ENCODE measurements at regions not wholly inside any gene's neighbourhood (a gene's known extent, or its start where the extent isn't known, plus 50 kb on each side); places are given as distances from the start of the nearest gene placed in this dataset.
"Not testable (repeated sequence)": the region's sequence is repeated elsewhere in the genome, so short reads cannot be mapped to it uniquely, and the experiment has no call there.

DNA sequence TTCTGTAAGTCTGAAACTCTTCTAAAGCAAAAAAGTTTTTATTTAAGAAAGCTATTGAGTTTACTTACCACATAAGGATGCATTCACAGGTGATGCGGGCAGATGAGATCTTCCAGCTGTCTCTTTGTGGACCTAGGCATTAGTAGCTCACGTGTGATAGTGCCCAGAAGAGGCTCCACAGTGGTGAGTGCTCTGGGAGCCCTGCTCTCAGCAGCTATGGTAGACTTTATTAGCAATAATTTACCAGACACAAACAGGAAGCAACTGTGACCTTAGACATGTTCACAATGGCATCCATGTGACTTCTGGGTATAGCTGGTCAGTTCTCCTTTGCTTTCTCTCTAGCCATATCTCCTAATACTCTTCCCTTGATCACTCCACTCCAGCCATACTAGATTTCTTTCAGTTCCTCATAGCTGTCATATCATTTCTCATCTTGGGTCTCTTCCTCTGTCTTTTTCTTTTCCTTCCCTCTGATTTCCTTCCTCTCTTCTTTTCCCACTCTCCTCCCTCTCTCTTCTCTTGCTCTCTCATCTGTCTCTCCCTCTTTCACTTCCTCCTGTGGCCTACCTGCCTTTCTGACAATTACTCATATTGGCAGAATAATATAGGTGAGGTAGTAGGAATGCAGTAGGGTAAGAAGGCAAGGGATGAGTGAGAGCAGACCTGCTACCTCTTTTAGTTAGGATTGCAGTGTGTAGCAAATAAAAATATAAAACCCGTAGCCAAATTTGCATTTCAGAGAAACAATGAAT, 75.2 kb upstream of the SCAF11 start:
- WGBS (ENCODE audit: low lambda C conversion rate), result 37% methylated on average over 3 of the region's 3 CpGs
- H3K9me3 ChIP-seq, result 0 out of 2 replicates have a peak, but pooled peaks cover 4% of the 10 kb centered on the region
- H4K20me1 ChIP-seq (ENCODE audit: insufficient read depth), result no peaks in the 10 kb centered on the region
- no peaks in the 10 kb centered on the region for H3K4me1 ChIP-seq (ENCODE audit: control insufficient read depth in 1 of 2, insufficient read depth in 2 of 2, low read depth in 1 of 2, low read length in 1 of 2)
- no peak overlapping the region for H2AFZ ChIP-seq (ENCODE audit: low read depth)
- H3K9ac ChIP-seq, result no peak overlapping the region
- H3K36me3 ChIP-seq (replicated peaks in 1 of 2; ENCODE audit: control insufficient read depth in 1 of 2, insufficient read depth in 2 of 2, low read length in 1 of 2), result no peaks in the 10 kb centered on the region
- no peaks in the 10 kb centered on the region for H3F3A ChIP-seq (replicated peaks; ENCODE audit: insufficient read depth)
- no peak overlapping the region for H3K4me3 ChIP-seq (ENCODE audit: low read depth in 2 of 2, low read length in 1 of 2)
- H3K4me2 ChIP-seq, result no peak overlapping the region
- no peak overlapping the region for H3K27ac ChIP-seq (ENCODE audit: low read depth in 2 of 2, low read length in 1 of 2)
- H3K9me2 ChIP-seq, result no peaks in the 10 kb centered on the region
- CTCF ChIA-PET, result interaction anchor here (0.5 kb wide), 1 partner anchor 543 kb away, joined by 3 read pairs; no protein-coding TSS in a partner anchor
- H3K79me2 ChIP-seq (ENCODE audit: insufficient read depth), result no peaks in the 10 kb centered on the region
- POLR2A ChIA-PET, result no interaction called here
- DNase-seq, result no peak
- no peak for TF ChIP-seq GATA2 (CRISPR knock-in tag; IDR thresholded peaks at IDR 0.05)
- no peaks in the 10 kb centered on the region; the same call in 1 of the 2 replicates for H3K27me3 ChIP-seq (ENCODE audit: insufficient read depth)

DNA sequence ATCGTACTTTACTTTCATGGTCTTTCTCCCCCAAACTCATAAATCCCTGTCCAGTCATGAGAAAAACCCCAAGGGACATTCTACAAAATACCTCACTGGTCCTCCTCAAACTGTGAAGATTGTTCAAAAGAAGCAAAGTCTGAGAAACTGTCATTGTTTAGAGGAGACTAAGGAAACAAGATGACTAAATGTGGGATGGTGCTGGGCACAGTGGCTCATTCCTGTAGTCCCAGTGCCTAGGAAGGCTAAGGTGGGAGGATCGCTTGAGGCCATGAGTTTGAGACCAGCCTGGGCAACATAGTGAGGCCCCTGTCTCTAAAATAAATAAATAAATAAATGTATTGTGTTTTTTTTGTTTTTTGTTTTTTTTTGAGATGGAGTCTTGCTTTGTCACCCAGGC, 74.2 kb upstream of the SCAF11 start:
- CTCF ChIA-PET, result no interaction called here
- H3K9me2 ChIP-seq, result no peaks in the 10 kb centered on the region
- H3F3A ChIP-seq (replicated peaks; ENCODE audit: insufficient read depth), result no peaks in the 10 kb centered on the region
- no peaks in the 10 kb centered on the region; the same call in 1 of the 2 replicates for H3K27me3 ChIP-seq (ENCODE audit: insufficient read depth)
- no peaks in the 10 kb centered on the region for H4K20me1 ChIP-seq (ENCODE audit: insufficient read depth)
- no peak overlapping the region for H2AFZ ChIP-seq (ENCODE audit: low read depth)
- no peaks in the 10 kb centered on the region for H3K36me3 ChIP-seq (replicated peaks in 1 of 2; ENCODE audit: control insufficient read depth in 1 of 2, insufficient read depth in 2 of 2, low read length in 1 of 2)
- 25% methylated on average over 2 of the region's 2 CpGs for WGBS (ENCODE audit: low lambda C conversion rate)
- POLR2A ChIA-PET, result no interaction called here
- 0 out of 2 replicates have a peak, but pooled peaks cover 4% of the 10 kb centered on the region for H3K9me3 ChIP-seq
- TF ChIP-seq, protein P1, sequence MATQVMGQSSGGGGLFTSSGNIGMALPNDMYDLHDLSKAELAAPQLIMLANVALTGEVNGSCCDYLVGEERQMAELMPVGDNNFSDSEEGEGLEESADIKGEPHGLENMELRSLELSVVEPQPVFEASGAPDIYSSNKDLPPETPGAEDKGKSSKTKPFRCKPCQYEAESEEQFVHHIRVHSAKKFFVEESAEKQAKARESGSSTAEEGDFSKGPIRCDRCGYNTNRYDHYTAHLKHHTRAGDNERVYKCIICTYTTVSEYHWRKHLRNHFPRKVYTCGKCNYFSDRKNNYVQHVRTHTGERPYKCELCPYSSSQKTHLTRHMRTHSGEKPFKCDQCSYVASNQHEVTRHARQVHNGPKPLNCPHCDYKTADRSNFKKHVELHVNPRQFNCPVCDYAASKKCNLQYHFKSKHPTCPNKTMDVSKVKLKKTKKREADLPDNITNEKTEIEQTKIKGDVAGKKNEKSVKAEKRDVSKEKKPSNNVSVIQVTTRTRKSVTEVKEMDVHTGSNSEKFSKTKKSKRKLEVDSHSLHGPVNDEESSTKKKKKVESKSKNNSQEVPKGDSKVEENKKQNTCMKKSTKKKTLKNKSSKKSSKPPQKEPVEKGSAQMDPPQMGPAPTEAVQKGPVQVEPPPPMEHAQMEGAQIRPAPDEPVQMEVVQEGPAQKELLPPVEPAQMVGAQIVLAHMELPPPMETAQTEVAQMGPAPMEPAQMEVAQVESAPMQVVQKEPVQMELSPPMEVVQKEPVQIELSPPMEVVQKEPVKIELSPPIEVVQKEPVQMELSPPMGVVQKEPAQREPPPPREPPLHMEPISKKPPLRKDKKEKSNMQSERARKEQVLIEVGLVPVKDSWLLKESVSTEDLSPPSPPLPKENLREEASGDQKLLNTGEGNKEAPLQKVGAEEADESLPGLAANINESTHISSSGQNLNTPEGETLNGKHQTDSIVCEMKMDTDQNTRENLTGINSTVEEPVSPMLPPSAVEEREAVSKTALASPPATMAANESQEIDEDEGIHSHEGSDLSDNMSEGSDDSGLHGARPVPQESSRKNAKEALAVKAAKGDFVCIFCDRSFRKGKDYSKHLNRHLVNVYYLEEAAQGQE (IDR thresholded peaks at IDR 0.05; ENCODE audit: low read depth, low read length), result no peak
- H3K4me1 ChIP-seq (ENCODE audit: control insufficient read depth in 1 of 2, insufficient read depth in 2 of 2, low read depth in 1 of 2, low read length in 1 of 2), result no peaks in the 10 kb centered on the region
- H3K4me2 ChIP-seq, result no peak overlapping the region
- no peak overlapping the region for H3K9ac ChIP-seq
- no peaks in the 10 kb centered on the region for H3K79me2 ChIP-seq (ENCODE audit: insufficient read depth)
- H3K27ac ChIP-seq (ENCODE audit: low read depth in 2 of 2, low read length in 1 of 2), result no peak overlapping the region
- DNase-seq, result no peak
- no peak overlapping the region for H3K4me3 ChIP-seq (ENCODE audit: low read depth in 2 of 2, low read length in 1 of 2)

DNA sequence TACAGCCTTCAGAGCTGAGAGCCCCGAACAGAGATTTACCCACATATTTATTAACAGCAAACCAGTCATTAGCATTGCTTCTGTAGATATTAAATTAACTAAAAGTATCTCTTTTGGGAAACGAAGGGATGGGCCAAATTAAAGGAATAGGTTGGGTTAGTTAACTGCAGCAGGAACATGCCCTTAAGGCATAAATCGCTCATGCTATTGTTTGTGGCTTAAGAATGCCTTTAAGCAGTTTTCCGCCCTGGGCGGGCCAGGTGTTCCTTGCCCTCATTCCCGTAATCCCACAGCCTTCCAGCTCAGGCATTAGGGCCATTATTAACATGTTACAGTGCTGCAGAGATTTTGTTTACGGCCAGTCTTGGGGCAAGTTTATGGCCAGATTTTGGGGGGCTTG, 68.3 kb upstream of the SCAF11 start:
- WGBS (ENCODE audit: low lambda C conversion rate), result 31% methylated on average over 7 of the region's 7 CpGs
- H3K9me2 ChIP-seq; H3K79me2 ChIP-seq (ENCODE audit: insufficient read depth); H4K20me1 ChIP-seq (ENCODE audit: insufficient read depth); H3K27me3 ChIP-seq (ENCODE audit: insufficient read depth); H2AFZ ChIP-seq (ENCODE audit: low read depth); POLR2A ChIA-PET; H3K4me1 ChIP-seq (ENCODE audit: control insufficient read depth in 1 of 2, insufficient read depth in 2 of 2, low read depth in 1 of 2, low read length in 1 of 2); H3K9me3 ChIP-seq; DNase-seq; H3K9ac ChIP-seq; H3K36me3 ChIP-seq (replicated peaks in 1 of 2; ENCODE audit: control insufficient read depth in 1 of 2, insufficient read depth in 2 of 2, low read length in 1 of 2); H3F3A ChIP-seq (replicated peaks; ENCODE audit: insufficient read depth); H3K4me2 ChIP-seq; H3K4me3 ChIP-seq (ENCODE audit: low read depth in 2 of 2, low read length in 1 of 2); H3K27ac ChIP-seq (ENCODE audit: low read depth in 2 of 2, low read length in 1 of 2): not testable (repeated sequence)
- CTCF ChIA-PET, result interaction anchor here (1.0 to 1.1 kb wide), 2 partner anchors 13 to 44 kb away, joined by 3 read pairs; no protein-coding TSS in a partner anchor

All from SK-N-SH (cell line).